ENCODE measurements at regions not wholly inside any gene's neighbourhood (a gene's known extent, or its start where the extent isn't known, plus 50 kb on each side); places are given as distances from the start of the nearest gene placed in this dataset.
"Not testable (repeated sequence)": the region's sequence is repeated elsewhere in the genome, so short reads cannot be mapped to it uniquely, and the experiment has no call there.

- no peak for DNase-seq
Measured at GRCh38 chr10:70967591-70968587, 79.5 kb upstream of the PCBD1 start.

GRCh38 chr10:70969188-70969587 is 80.8 kb upstream of the PCBD1 start:
- no peak for DNase-seq

GRCh38 chr10:70970830-70971229 is 82.5 kb upstream of the PCBD1 start:
- no peak for DNase-seq

- DNase-seq = no peak
Measured at GRCh38 chr10:70973275-70973674, 84.9 kb upstream of the PCBD1 start.

- DNase-seq = no peak
Measured at GRCh38 chr10:70974351-70974901, 86.1 kb upstream of the PCBD1 start.

GRCh38 chr10:70974920-70975319 is 86.6 kb upstream of the PCBD1 start:
- DNase-seq = no peak

- DNase-seq = no peak
Measured at GRCh38 chr10:70976063-70976695, 87.8 kb upstream of the PCBD1 start.

- DNase-seq = no peak
Measured at GRCh38 chr10:70977625-70978024, 89.3 kb upstream of the PCBD1 start.

GRCh38 chr10:70978181-70978580 is 89.8 kb upstream of the PCBD1 start:
- no peak for DNase-seq

GRCh38 chr10:70978816-70979480 is 90.6 kb upstream of the PCBD1 start:
- no peak for DNase-seq

- no peak for DNase-seq
Measured at GRCh38 chr10:70980687-70981086, 92.3 kb upstream of the PCBD1 start.

- no peak for DNase-seq
Measured at GRCh38 chr10:70981171-70981836, 92.9 kb upstream of the PCBD1 start.

- no peak for DNase-seq
Measured at GRCh38 chr10:70981936-70982335, 93.6 kb upstream of the PCBD1 start.

- no peak for DNase-seq
Measured at GRCh38 chr10:70982443-70982842, 94.1 kb upstream of the PCBD1 start.

GRCh38 chr10:70984986-70985722 is 96.8 kb upstream of the PCBD1 start:
- no peak for DNase-seq

GRCh38 chr10:70985824-70986622 is 97.7 kb upstream of the PCBD1 start:
- DNase-seq = no peak

- no peak for DNase-seq
Measured at GRCh38 chr10:70986623-70986950, 98.2 kb upstream of the PCBD1 start.

GRCh38 chr10:70987396-70988130 is 99.2 kb upstream of the PCBD1 start:
- no peak for DNase-seq

GRCh38 chr10:70990156-70990555 is 101.8 kb upstream of the PCBD1 start:
- DNase-seq = not testable (repeated sequence)

GRCh38 chr10:70990681-70991080 is 102.3 kb upstream of the PCBD1 start:
- no peak for DNase-seq
